ENCODE measurements at regions not wholly inside any gene's neighbourhood (a gene's known extent, or its start where the extent isn't known, plus 50 kb on each side); places are given as distances from the start of the nearest gene placed in this dataset.

GRCh38 chr1:168911370-168911769 is 182.4 kb upstream of the DPT start:
- TF ChIP-seq CTCF (IDR thresholded peaks at IDR 0.05) (no peak), JUN (CRISPR knock-in tag; IDR thresholded peaks at IDR 0.05) (no peak), MAX (CRISPR knock-in tag; IDR thresholded peaks at IDR 0.05) (no peak), IRF1 (CRISPR knock-in tag; IDR thresholded peaks at IDR 0.05) (no peak), FOXK1 (CRISPR knock-in tag; IDR thresholded peaks at IDR 0.05) (no peak), SP1 (CRISPR knock-in tag; conservative IDR thresholded peaks at IDR 0.05) (no peak), OVOL2 (CRISPR knock-in tag; IDR thresholded peaks at IDR 0.05; ENCODE audit: borderline replicate concordance) (no peak), SMAD3 (CRISPR knock-in tag; IDR thresholded peaks at IDR 0.05; ENCODE audit: borderline replicate concordance) (no peak)
- TF ChIP-seq, protein P1, sequence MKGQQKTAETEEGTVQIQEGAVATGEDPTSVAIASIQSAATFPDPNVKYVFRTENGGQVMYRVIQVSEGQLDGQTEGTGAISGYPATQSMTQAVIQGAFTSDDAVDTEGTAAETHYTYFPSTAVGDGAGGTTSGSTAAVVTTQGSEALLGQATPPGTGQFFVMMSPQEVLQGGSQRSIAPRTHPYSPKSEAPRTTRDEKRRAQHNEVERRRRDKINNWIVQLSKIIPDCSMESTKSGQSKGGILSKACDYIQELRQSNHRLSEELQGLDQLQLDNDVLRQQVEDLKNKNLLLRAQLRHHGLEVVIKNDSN (CRISPR knock-in tag; IDR thresholded peaks at IDR 0.05), result no peak
